ENCODE measurements at regions not wholly inside any gene's neighbourhood (a gene's known extent, or its start where the extent isn't known, plus 50 kb on each side); places are given as distances from the start of the nearest gene placed in this dataset.

GRCh38 chr7:66571568-66571967 is 57.1 kb upstream of the KCTD7 start:
- TF ChIP-seq CTCF (IDR thresholded peaks at IDR 0.05) (no peak), POLR2A (IDR thresholded peaks at IDR 0.05) (no peak)

All from Peyer's patch (tissue), 4 donors.